ENCODE measurements at regions not wholly inside any gene's neighbourhood (a gene's known extent, or its start where the extent isn't known, plus 50 kb on each side); places are given as distances from the start of the nearest gene placed in this dataset.
A peak's percentile ranks its signal among the peaks of the same experiment; 100 is the strongest.

- WGBS (ENCODE audit: insufficient coverage) = 10% methylated on average over 78 of the region's 80 CpGs
- no peak for DNase-seq
- peaks cover 28 to 36% of the 10 kb centered on the region in 2 donors for H3K27me3 Mint-ChIP-seq (ENCODE audit: low read depth in 2 of 2)
- H3K27ac ChIP-seq (ENCODE audit: low read length) = no peak overlapping the region
- H3K4me3 Mint-ChIP-seq = peak overlapping the region; percentile 53
- no peaks in the 10 kb centered on the region for H3K9me3 ChIP-seq (ENCODE audit: control insufficient read depth, insufficient read depth, low read length)
- no peaks in the 10 kb centered on the region for H3K36me3 ChIP-seq (ENCODE audit: control insufficient read depth, insufficient read depth, low read length)
- TF ChIP-seq CTCF (IDR thresholded peaks at IDR 0.05) = no peak
- no peak overlapping the region for H3K4me3 ChIP-seq (ENCODE audit: low read length)
- H3K27ac Mint-ChIP-seq = no peak overlapping the region
- no peaks in the 10 kb centered on the region for H3K36me3 Mint-ChIP-seq
- peaks cover 16% of the 10 kb centered on the region for H3K27me3 ChIP-seq (ENCODE audit: control insufficient read depth, insufficient read depth, low read length)
- peaks cover 16% of the 10 kb centered on the region for H3K4me1 ChIP-seq (ENCODE audit: control insufficient read depth, insufficient read depth, low read length)
- no peaks in the 10 kb centered on the region for H3K9me3 Mint-ChIP-seq
- intact Hi-C loops (cut with micrococcal nuclease) = no loop called here
- peak in 2 of 3 donors; percentile 34 to 38 for ATAC-seq
- H3K4me1 Mint-ChIP-seq = peaks cover 5 to 8% of the 10 kb centered on the region in 2 donors
Observed at GRCh38 chr16:85462714-85463611, 150.2 kb upstream of the GSE1 start.

GRCh38 chr16:85463672-85464382 is 149.3 kb upstream of the GSE1 start:
- no peak overlapping the region for H3K27ac Mint-ChIP-seq
- H3K36me3 Mint-ChIP-seq = no peaks in the 10 kb centered on the region
- Histone ChIP-seq H3K9me3 (ENCODE audit: control insufficient read depth, insufficient read depth, low read length) (no peaks in the 10 kb centered on the region), H3K27ac (ENCODE audit: low read length) (no peak overlapping the region), H3K36me3 (ENCODE audit: control insufficient read depth, insufficient read depth, low read length) (no peaks in the 10 kb centered on the region), H3K4me3 (ENCODE audit: low read length) (no peak overlapping the region), H3K27me3 (ENCODE audit: control insufficient read depth, insufficient read depth, low read length) (peaks cover 16% of the 10 kb centered on the region), H3K4me1 (ENCODE audit: control insufficient read depth, insufficient read depth, low read length) (peaks cover 16% of the 10 kb centered on the region)
- no peak for DNase-seq
- H3K9me3 Mint-ChIP-seq = no peaks in the 10 kb centered on the region
- no peak for ATAC-seq
- peaks cover 28 to 36% of the 10 kb centered on the region in 2 donors for H3K27me3 Mint-ChIP-seq (ENCODE audit: low read depth in 2 of 2)
- H3K4me3 Mint-ChIP-seq = no peak overlapping the region
- intact Hi-C loops (cut with micrococcal nuclease) = no loop called here
- no peak for TF ChIP-seq CTCF (IDR thresholded peaks at IDR 0.05)
- H3K4me1 Mint-ChIP-seq = peaks cover 5 to 8% of the 10 kb centered on the region in 2 donors
- WGBS (ENCODE audit: insufficient coverage) = 78% methylated on average over 26 of the region's 26 CpGs

DNA sequence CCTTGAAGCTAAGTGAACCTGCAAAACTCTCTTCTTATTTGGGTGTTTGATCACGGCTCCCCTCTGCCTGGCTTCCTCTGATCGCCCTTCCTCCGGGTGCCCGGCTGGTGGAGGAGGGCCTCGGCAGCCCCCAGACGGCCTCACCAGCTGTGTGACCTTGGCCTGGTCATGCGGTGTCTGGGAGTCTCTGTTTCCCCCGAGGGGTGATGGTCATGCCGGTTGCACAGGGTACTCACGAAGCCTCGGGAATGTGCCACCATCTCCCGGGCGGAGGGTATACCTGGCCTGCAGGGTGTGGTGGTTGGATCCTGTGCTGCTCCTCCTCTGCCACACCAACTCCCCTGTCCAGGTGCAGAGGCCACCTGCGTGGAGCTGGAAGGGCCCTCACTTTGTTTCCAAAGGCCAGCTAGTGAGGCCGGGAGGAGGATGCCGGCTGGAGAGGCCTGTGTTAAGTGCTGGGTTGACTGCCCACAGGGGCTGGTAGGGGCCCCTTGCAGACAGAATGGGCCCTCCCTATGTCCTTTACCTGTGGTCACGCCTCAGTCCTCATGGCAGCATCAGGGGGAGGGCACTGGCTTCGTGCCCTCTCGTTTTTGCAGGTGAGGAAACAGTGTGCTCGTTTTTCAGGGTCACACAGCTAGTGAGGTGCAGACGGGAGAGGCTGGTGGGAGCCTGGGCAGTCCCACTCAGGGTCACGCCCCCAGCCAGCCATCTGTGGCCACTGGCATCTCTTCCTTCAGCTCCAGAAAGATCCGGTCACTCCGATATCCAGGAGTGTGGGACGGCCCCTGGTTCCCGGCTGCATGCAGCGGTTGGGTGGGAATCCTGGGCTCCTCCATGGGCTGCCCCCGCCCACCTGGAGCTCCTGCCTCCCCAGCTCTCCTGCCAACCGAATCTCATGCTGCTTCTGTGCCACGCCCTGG is 148.5 kb upstream of the GSE1 start:
- peaks cover 16% of the 10 kb centered on the region for H3K4me1 ChIP-seq (ENCODE audit: control insufficient read depth, insufficient read depth, low read length)
- no peaks in the 10 kb centered on the region for H3K9me3 ChIP-seq (ENCODE audit: control insufficient read depth, insufficient read depth, low read length)
- DNase-seq (no peak), ATAC-seq (no peak)
- Mint-ChIP-seq H3K4me1 (peaks cover 5 to 8% of the 10 kb centered on the region in 2 donors), H3K9me3 (no peaks in the 10 kb centered on the region), H3K27ac (no peak overlapping the region), H3K36me3 (no peaks in the 10 kb centered on the region), H3K4me3 (no peak overlapping the region), H3K27me3 (ENCODE audit: low read depth in 2 of 2) (peaks cover 28 to 36% of the 10 kb centered on the region in 2 donors)
- no peak for TF ChIP-seq CTCF (IDR thresholded peaks at IDR 0.05)
- no peak overlapping the region for H3K27ac ChIP-seq (ENCODE audit: low read length)
- peaks cover 16% of the 10 kb centered on the region for H3K27me3 ChIP-seq (ENCODE audit: control insufficient read depth, insufficient read depth, low read length)
- no peak overlapping the region for H3K4me3 ChIP-seq (ENCODE audit: low read length)
- WGBS (ENCODE audit: insufficient coverage) = 80% methylated on average over 28 of the region's 30 CpGs
- intact Hi-C loops (cut with micrococcal nuclease) = no loop called here
- no peaks in the 10 kb centered on the region for H3K36me3 ChIP-seq (ENCODE audit: control insufficient read depth, insufficient read depth, low read length)
